KMS-11 (cell line): ENCODE measurements at regions not wholly inside any gene's neighbourhood (a gene's known extent, or its start where the extent isn't known, plus 50 kb on each side); places are given as distances from the start of the nearest gene placed in this dataset.

Experiments used
- H2AFZ ChIP-seq: fragments of 200-600 bp; sonication (generic); 2 replicates; pipeline ENCODE4 v1.6.1; 2016; ENCODE audit warnings: antibody characterized with exemption, mixed run types, low read depth
- H3K27ac ChIP-seq: fragments of 200-600 bp; sonication (generic); 2 replicates; pipeline ENCODE4 v1.6.1; 2016; ENCODE audit warnings: mild to moderate bottlenecking, mixed run types
- H3K27me3 ChIP-seq: fragments of 200-600 bp; sonication (generic); 2 replicates; pipeline ENCODE4 v1.6.1; 2017; ENCODE audit warnings: mild to moderate bottlenecking, low read depth, mixed run types, moderate library complexity; ENCODE audit not compliant: insufficient read depth
- H3K36me3 ChIP-seq: fragments of 200-600 bp; sonication (generic); 2 replicates; pipeline ENCODE4 v1.6.1; 2017; ENCODE audit warnings: mild to moderate bottlenecking, mixed run types; ENCODE audit not compliant: insufficient read depth
- H3K4me1 ChIP-seq: fragments of 200-600 bp; sonication (generic); 2 replicates; pipeline ENCODE4 v1.6.1; 2016; ENCODE audit warnings: mild to moderate bottlenecking, low read depth, mixed run types; ENCODE audit not compliant: poor library complexity, severe bottlenecking
- H3K4me2 ChIP-seq: fragments of 200-600 bp; sonication (generic); 2 replicates; pipeline ENCODE4 v1.7.0; 2016; ENCODE audit warnings: mild to moderate bottlenecking, mixed run types
- H3K4me3 ChIP-seq: fragments of 200-600 bp; sonication (generic); IDR thresholded peaks from 2 replicates; pipeline ENCODE4 v1.6.1; 2017; ENCODE audit warnings: low read depth, low read length, mixed read lengths; ENCODE audit not compliant: insufficient read depth
- H3K79me2 ChIP-seq: fragments of 200-600 bp; sonication (generic); 2 replicates; pipeline ENCODE4 v1.6.1; 2016; ENCODE audit warnings: low read depth, mixed run types; ENCODE audit not compliant: insufficient read depth
- H3K9ac ChIP-seq: fragments of 200-600 bp; sonication (generic); 2 replicates; pipeline ENCODE4 v1.6.1; 2016; ENCODE audit warnings: mild to moderate bottlenecking, mixed run types
- H4K20me1 ChIP-seq: fragments of 200-600 bp; sonication (generic); 2 replicates; pipeline ENCODE4 v1.6.1; 2016; ENCODE audit warnings: mild to moderate bottlenecking, mixed run types; ENCODE audit not compliant: insufficient read depth
- TF ChIP-seq, protein P1 (sequence below): fragments of 200-600 bp; sonication (generic); conservative IDR thresholded peaks from 2 replicates; pipeline ENCODE4 v1.6.1; 2017; ENCODE audit warnings: low read depth, mild to moderate bottlenecking, antibody characterized with exemption, low read length, moderate library complexity, mixed read lengths

DNA sequence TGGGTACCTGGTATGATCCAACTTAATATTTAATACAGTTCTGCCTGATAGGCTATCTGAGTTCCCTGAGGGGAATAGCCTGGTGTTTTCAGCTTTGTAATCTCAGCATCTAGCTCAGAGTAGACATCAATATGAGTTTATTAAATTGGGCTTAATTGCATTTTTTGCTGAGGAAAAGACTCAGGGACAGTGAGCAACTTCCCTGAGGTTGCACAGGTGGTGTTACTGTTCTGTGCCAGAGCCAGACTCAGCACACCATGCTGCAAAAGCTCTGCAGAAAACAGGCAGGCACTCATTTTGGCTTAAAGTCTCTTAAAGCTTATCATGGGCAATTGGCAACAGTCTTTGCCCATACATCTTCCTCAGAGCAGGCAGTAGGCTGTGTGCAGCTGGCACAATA lies 90.5 kb upstream of the JUN start:
- Histone ChIP-seq H2AFZ (no peak overlapping the region), H3K27ac (peak overlapping the region; percentile 68), H3K79me2 (no peaks in the 10 kb centered on the region), H3K9ac (peak overlapping the region; percentile 35; the same call in 1 of the 2 replicates), H3K4me1 (peaks cover 32% of the 10 kb centered on the region), H3K4me3 (no peak overlapping the region), H4K20me1 (no peaks in the 10 kb centered on the region), H3K4me2 (peak overlapping the region; percentile 67; the same call in 1 of the 2 replicates), H3K27me3 (no peaks in the 10 kb centered on the region), H3K36me3 (no peaks in the 10 kb centered on the region)
- TF ChIP-seq, protein P1, sequence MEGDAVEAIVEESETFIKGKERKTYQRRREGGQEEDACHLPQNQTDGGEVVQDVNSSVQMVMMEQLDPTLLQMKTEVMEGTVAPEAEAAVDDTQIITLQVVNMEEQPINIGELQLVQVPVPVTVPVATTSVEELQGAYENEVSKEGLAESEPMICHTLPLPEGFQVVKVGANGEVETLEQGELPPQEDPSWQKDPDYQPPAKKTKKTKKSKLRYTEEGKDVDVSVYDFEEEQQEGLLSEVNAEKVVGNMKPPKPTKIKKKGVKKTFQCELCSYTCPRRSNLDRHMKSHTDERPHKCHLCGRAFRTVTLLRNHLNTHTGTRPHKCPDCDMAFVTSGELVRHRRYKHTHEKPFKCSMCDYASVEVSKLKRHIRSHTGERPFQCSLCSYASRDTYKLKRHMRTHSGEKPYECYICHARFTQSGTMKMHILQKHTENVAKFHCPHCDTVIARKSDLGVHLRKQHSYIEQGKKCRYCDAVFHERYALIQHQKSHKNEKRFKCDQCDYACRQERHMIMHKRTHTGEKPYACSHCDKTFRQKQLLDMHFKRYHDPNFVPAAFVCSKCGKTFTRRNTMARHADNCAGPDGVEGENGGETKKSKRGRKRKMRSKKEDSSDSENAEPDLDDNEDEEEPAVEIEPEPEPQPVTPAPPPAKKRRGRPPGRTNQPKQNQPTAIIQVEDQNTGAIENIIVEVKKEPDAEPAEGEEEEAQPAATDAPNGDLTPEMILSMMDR = no peak

DNA sequence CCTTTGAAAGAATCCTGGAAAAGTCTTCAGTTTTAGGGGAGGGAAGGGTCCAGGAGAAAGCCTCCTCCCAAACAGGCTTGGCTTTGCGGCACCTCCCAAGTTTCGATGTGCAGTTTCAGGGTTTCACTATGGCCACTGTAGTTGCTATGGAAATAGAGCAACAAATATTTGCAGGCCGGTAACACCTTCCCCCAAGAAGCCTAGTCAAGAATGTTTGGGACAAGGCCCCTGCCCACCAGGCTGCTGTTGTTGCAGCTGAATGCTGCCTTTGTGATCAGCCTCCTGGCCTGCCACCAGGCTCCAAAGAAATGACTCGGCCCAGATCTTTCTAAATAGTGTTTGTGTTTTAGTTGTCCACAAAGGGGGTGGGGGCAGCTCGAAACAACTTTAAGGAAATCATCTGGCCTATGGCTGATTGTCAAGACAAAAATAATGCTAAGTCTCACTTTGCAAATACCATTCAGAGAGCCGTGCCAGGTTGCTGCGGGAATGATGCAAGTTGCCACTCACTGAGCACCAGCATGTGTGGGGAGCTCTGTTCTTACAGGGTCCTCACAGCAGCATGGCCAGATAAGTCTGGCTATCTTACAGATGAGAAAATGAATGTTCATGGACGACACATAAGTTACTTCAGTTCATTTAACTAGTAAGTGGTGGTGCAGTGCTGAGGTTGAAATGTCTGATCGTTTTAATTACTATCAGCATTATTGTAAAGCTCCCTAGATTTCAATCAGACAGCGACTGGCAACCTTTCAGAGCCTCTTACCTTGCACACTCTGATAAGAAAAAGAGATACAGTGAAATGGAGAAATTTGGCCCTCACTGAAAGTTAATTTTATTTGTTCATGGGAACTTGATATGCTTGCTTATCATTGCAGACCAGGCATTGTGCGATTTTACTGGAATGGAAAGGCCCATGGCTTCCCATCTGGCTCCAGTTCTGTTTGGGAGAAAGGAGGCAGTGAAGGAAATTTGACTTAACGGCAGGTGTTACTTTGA lies 91.2 kb upstream of the JUN start:
- TF ChIP-seq, protein P1 = no peak
- H2AFZ ChIP-seq = peak overlapping the region; percentile 31; the same call in 1 of the 2 replicates
- H3K9ac ChIP-seq = peak overlapping the region; percentile 35; the same call in 1 of the 2 replicates
- H3K4me2 ChIP-seq = peak overlapping the region; percentile 67; the same call in 1 of the 2 replicates
- H3K27me3 ChIP-seq = no peaks in the 10 kb centered on the region
- H4K20me1 ChIP-seq = no peaks in the 10 kb centered on the region
- no peak overlapping the region for H3K4me3 ChIP-seq
- peak overlapping the region; percentile 68 for H3K27ac ChIP-seq
- no peaks in the 10 kb centered on the region for H3K79me2 ChIP-seq
- peaks cover 32% of the 10 kb centered on the region for H3K4me1 ChIP-seq
- H3K36me3 ChIP-seq = no peaks in the 10 kb centered on the region

GRCh38 chr1:58879464-58879863 lies 95.6 kb upstream of the JUN start:
- Histone ChIP-seq H3K27me3 (no peaks in the 10 kb centered on the region), H2AFZ (no peak overlapping the region), H3K36me3 (no peaks in the 10 kb centered on the region), H3K27ac (no peak overlapping the region), H3K4me3 (no peak overlapping the region), H3K4me1 (peaks cover 37% of the 10 kb centered on the region), H4K20me1 (no peaks in the 10 kb centered on the region), H3K4me2 (no peak overlapping the region), H3K9ac (no peak overlapping the region), H3K79me2 (no peaks in the 10 kb centered on the region)
- TF ChIP-seq, protein P1 = no peak

GRCh38 chr1:58880592-58880991 lies 96.7 kb upstream of the JUN start:
- TF ChIP-seq, protein P1 = no peak
- Histone ChIP-seq H3K79me2 (no peaks in the 10 kb centered on the region), H3K27me3 (no peaks in the 10 kb centered on the region), H4K20me1 (no peaks in the 10 kb centered on the region), H3K4me1 (peaks cover 37% of the 10 kb centered on the region), H2AFZ (no peak overlapping the region), H3K4me2 (no peak overlapping the region), H3K9ac (no peak overlapping the region), H3K4me3 (no peak overlapping the region), H3K27ac (no peak overlapping the region), H3K36me3 (no peaks in the 10 kb centered on the region)
